HEK293 (cell line): ENCODE measurements at regions not wholly inside any gene's neighbourhood (a gene's known extent, or its start where the extent isn't known, plus 50 kb on each side); places are given as distances from the start of the nearest gene placed in this dataset.

Experiments used
- ATF2 ChIP-seq: fragments of 450-650 bp; formaldehyde crosslinking; IDR thresholded peaks from 2 replicates; pipeline ENCODE4 v1.5.1; 2016; ENCODE audit warnings: missing biosample characterization, missing genetic modification characterization, low read depth
- BCL6B ChIP-seq: fragments of 450-650 bp; formaldehyde crosslinking; IDR thresholded peaks from 2 replicates; pipeline ENCODE4 v1.5.1; 2017; ENCODE audit warnings: missing biosample characterization, missing genetic modification characterization
- GLI4 ChIP-seq: fragments of 450-650 bp; formaldehyde crosslinking; IDR thresholded peaks from 2 replicates; pipeline ENCODE4 v1.5.1; 2016; ENCODE audit warnings: missing biosample characterization, missing genetic modification characterization
- HOXD13 ChIP-seq: sonication (generic); formaldehyde crosslinking; IDR thresholded peaks from 2 replicates; pipeline ENCODE4 v1.8.0; 2022; ENCODE audit warnings: missing genetic modification reagents, borderline replicate concordance
- IKZF3 ChIP-seq: fragments of 450-650 bp; IDR thresholded peaks from 2 replicates; pipeline ENCODE4 v1.5.0; 2018; ENCODE audit warnings: missing biosample characterization, mild to moderate bottlenecking, missing genetic modification characterization, moderate library complexity
- KLF16 ChIP-seq: fragments of 450-650 bp; formaldehyde crosslinking; IDR thresholded peaks from 2 replicates; pipeline ENCODE4 v1.5.1; 2017; ENCODE audit warnings: missing biosample characterization, missing genetic modification characterization
- SP2 ChIP-seq: fragments of 450-650 bp; formaldehyde crosslinking; IDR thresholded peaks from 2 replicates; pipeline ENCODE4 v1.5.1; 2016; ENCODE audit warnings: missing biosample characterization, missing genetic modification characterization
- WT1 ChIP-seq: fragments of 450-650 bp; formaldehyde crosslinking; IDR thresholded peaks from 2 replicates; pipeline ENCODE4 v1.5.1; 2016; ENCODE audit warnings: missing biosample characterization, missing genetic modification characterization
- ZBTB20 ChIP-seq: fragments of 450-650 bp; formaldehyde crosslinking; IDR thresholded peaks from 2 replicates; pipeline ENCODE4 v1.5.1; 2016; ENCODE audit warnings: missing biosample characterization, missing genetic modification characterization
- ZBTB8A ChIP-seq: fragments of 450-650 bp; formaldehyde crosslinking; IDR thresholded peaks from 2 replicates; pipeline ENCODE4 v1.5.1; 2016; ENCODE audit warnings: missing biosample characterization, missing genetic modification characterization
- ZIC2 ChIP-seq: fragments of 450-650 bp; formaldehyde crosslinking; IDR thresholded peaks from 2 replicates; pipeline ENCODE4 v1.5.1; 2016; ENCODE audit warnings: missing biosample characterization, missing genetic modification characterization
- ZNF169 ChIP-seq: fragments of 450-650 bp; formaldehyde crosslinking; IDR thresholded peaks from 2 replicates; pipeline ENCODE4 v1.5.1; 2016; ENCODE audit warnings: missing biosample characterization, missing genetic modification characterization
- ZNF211 ChIP-seq: fragments of 450-650 bp; formaldehyde crosslinking; IDR thresholded peaks from 2 replicates; pipeline ENCODE4 v1.5.1; 2016; ENCODE audit warnings: low read depth, missing biosample characterization, missing genetic modification characterization
- ZNF404 ChIP-seq: fragments of 450-650 bp; formaldehyde crosslinking; IDR thresholded peaks from 2 replicates; pipeline ENCODE4 v1.5.1; 2017; ENCODE audit warnings: missing biosample characterization, missing genetic modification characterization
- ZNF488 ChIP-seq: fragments of 450-650 bp; formaldehyde crosslinking; IDR thresholded peaks from 2 replicates; pipeline ENCODE4 v1.5.1; 2016; ENCODE audit warnings: missing biosample characterization, missing genetic modification characterization
- ZNF521 ChIP-seq: fragments of 450-650 bp; formaldehyde crosslinking; IDR thresholded peaks from 2 replicates; pipeline ENCODE4 v1.5.1; 2017; ENCODE audit warnings: missing biosample characterization, mild to moderate bottlenecking, missing genetic modification characterization
- ZNF530 ChIP-seq: fragments of 450-650 bp; formaldehyde crosslinking; IDR thresholded peaks from 2 replicates; pipeline ENCODE4 v1.5.1; 2016; ENCODE audit warnings: low read depth, missing biosample characterization, missing genetic modification characterization
- ZNF544 ChIP-seq: fragments of 450-650 bp; formaldehyde crosslinking; IDR thresholded peaks from 2 replicates; pipeline ENCODE4 v1.5.0; 2017; ENCODE audit warnings: missing biosample characterization, missing genetic modification characterization
- ZNF571 ChIP-seq: fragments of 450-650 bp; formaldehyde crosslinking; IDR thresholded peaks from 2 replicates; pipeline ENCODE4 v1.5.0; 2017; ENCODE audit warnings: missing biosample characterization, missing genetic modification characterization
- ZNF600 ChIP-seq: fragments of 450-650 bp; formaldehyde crosslinking; IDR thresholded peaks from 2 replicates; pipeline ENCODE4 v1.5.1; 2016; ENCODE audit warnings: missing biosample characterization, missing genetic modification characterization
- ZNF660 ChIP-seq: fragments of 450-650 bp; IDR thresholded peaks from 2 replicates; pipeline ENCODE4 v1.5.1; 2018; ENCODE audit warnings: missing biosample characterization, mild to moderate bottlenecking, missing genetic modification characterization
- ZNF664 ChIP-seq: fragments of 450-650 bp; formaldehyde crosslinking; IDR thresholded peaks from 2 replicates; pipeline ENCODE4 v1.5.1; 2016; ENCODE audit warnings: missing biosample characterization, missing genetic modification characterization
- ZNF677 ChIP-seq: fragments of 450-650 bp; IDR thresholded peaks from 2 replicates; pipeline ENCODE4 v1.5.0; 2018; ENCODE audit warnings: missing biosample characterization, mild to moderate bottlenecking, missing genetic modification characterization, moderate library complexity
- ZNF704 ChIP-seq: fragments of 450-650 bp; formaldehyde crosslinking; IDR thresholded peaks from 2 replicates; pipeline ENCODE4 v1.5.1; 2016; ENCODE audit warnings: missing biosample characterization, missing genetic modification characterization
- ZNF747 ChIP-seq: fragments of 450-650 bp; formaldehyde crosslinking; IDR thresholded peaks from 2 replicates; pipeline ENCODE4 v1.5.1; 2016; ENCODE audit warnings: missing biosample characterization, missing genetic modification characterization
- ZNF768 ChIP-seq: fragments of 450-650 bp; formaldehyde crosslinking; IDR thresholded peaks from 2 replicates; pipeline ENCODE4 v1.5.1; 2018; ENCODE audit warnings: missing biosample characterization, mild to moderate bottlenecking, missing genetic modification characterization
- ZNF777 ChIP-seq: fragments of 450-650 bp; formaldehyde crosslinking; IDR thresholded peaks from 2 replicates; pipeline ENCODE4 v1.5.1; 2017; ENCODE audit warnings: missing biosample characterization, missing genetic modification characterization, borderline replicate concordance
- ZNF830 ChIP-seq: fragments of 450-650 bp; IDR thresholded peaks from 2 replicates; pipeline ENCODE4 v1.5.0; 2018; ENCODE audit warnings: missing biosample characterization, missing genetic modification characterization, low read depth, mild to moderate bottlenecking, moderate library complexity
- TF ChIP-seq, protein P1 (sequence below): fragments of 450-650 bp; formaldehyde crosslinking; IDR thresholded peaks from 2 replicates; pipeline ENCODE4 v1.5.1; 2016; ENCODE audit warnings: missing biosample characterization, missing genetic modification characterization
- TF ChIP-seq, protein P2 (sequence below): fragments of 450-650 bp; formaldehyde crosslinking; IDR thresholded peaks from 2 replicates; pipeline ENCODE4 v1.5.1; 2016; ENCODE audit warnings: missing biosample characterization, missing genetic modification characterization
- TF ChIP-seq, protein P3 (sequence below): fragments of 450-650 bp; formaldehyde crosslinking; conservative IDR thresholded peaks from 2 replicates; pipeline ENCODE4 v1.5.1; 2016; ENCODE audit warnings: low read depth, missing biosample characterization, missing genetic modification characterization

DNA sequence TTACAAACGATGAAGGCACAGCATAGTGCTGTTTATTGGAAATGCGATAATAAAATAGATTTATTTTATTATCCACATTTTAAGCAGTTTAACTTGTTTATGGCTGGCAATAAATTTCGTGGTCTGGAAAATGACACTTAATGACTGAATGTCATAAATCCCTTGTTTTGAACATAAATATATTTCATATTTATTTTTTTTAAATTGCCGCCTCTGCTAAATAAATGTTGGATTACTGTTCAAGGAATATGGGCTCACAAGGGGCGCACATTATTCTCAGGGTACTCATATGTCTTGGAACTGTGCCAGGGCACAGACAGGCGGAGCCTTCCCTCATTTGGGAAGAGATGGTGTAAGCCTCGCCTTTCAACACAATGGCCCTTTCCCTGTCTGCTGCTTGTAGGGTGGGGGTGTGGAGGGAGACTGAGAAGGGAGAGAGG is 134.3 kb downstream of the PXDC1 start (continued):
- no peak for TF ChIP-seq GLI4
- no peak for TF ChIP-seq ZBTB20 (tag by site-specific recombination)
- TF ChIP-seq ZNF830 (tag by site-specific recombination): no peak
- no peak for TF ChIP-seq ZNF571 (tag by site-specific recombination)
- no peak for TF ChIP-seq KLF16 (tag by site-specific recombination)
- peak; percentile 66; the same call in 1 of the 2 replicates for TF ChIP-seq ZNF768 (tag by site-specific recombination)
- TF ChIP-seq ZBTB8A: peak; percentile 93
- no peak for TF ChIP-seq ZNF777 (tag by site-specific recombination)
- no peak for TF ChIP-seq ZNF544 (tag by site-specific recombination)
- TF ChIP-seq ZNF169 (tag by site-specific recombination): no peak
- TF ChIP-seq ZNF600 (tag by site-specific recombination): no peak
- peak; percentile 58; the same call in 1 of the 2 replicates for TF ChIP-seq BCL6B (tag by site-specific recombination)
- TF ChIP-seq ZNF747 (tag by site-specific recombination): no peak
- no peak for TF ChIP-seq ZNF488 (tag by site-specific recombination)
- no peak for TF ChIP-seq WT1 (tag by site-specific recombination)
- 0 out of 2 replicates have a peak, but pooled peaks have one; percentile 31 for TF ChIP-seq HOXD13
- TF ChIP-seq, protein P1, sequence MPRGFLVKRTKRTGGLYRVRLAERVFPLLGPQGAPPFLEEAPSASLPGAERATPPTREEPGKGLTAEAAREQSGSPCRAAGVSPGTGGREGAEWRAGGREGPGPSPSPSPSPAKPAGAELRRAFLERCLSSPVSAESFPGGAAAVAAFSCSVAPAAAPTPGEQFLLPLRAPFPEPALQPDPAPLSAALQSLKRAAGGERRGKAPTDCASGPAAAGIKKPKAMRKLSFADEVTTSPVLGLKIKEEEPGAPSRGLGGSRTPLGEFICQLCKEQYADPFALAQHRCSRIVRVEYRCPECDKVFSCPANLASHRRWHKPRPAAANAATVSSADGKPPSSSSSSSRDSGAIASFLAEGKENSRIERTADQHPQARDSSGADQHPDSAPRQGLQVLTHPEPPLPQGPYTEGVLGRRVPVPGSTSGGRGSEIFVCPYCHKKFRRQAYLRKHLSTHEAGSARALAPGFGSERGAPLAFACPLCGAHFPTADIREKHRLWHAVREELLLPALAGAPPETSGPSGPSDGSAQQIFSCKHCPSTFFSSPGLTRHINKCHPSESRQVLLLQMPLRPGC: no peak
- no peak for TF ChIP-seq ZNF404 (tag by site-specific recombination)
- TF ChIP-seq, protein P2, sequence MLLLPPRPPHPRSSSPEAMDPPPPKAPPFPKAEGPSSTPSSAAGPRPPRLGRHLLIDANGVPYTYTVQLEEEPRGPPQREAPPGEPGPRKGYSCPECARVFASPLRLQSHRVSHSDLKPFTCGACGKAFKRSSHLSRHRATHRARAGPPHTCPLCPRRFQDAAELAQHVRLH (tag by site-specific recombination): no peak
- no peak for TF ChIP-seq ZNF677
- no peak for TF ChIP-seq ZNF704 (tag by site-specific recombination)
- TF ChIP-seq IKZF3: 0 out of 2 replicates have a peak, but pooled peaks have one; percentile 26
- TF ChIP-seq, protein P3, sequence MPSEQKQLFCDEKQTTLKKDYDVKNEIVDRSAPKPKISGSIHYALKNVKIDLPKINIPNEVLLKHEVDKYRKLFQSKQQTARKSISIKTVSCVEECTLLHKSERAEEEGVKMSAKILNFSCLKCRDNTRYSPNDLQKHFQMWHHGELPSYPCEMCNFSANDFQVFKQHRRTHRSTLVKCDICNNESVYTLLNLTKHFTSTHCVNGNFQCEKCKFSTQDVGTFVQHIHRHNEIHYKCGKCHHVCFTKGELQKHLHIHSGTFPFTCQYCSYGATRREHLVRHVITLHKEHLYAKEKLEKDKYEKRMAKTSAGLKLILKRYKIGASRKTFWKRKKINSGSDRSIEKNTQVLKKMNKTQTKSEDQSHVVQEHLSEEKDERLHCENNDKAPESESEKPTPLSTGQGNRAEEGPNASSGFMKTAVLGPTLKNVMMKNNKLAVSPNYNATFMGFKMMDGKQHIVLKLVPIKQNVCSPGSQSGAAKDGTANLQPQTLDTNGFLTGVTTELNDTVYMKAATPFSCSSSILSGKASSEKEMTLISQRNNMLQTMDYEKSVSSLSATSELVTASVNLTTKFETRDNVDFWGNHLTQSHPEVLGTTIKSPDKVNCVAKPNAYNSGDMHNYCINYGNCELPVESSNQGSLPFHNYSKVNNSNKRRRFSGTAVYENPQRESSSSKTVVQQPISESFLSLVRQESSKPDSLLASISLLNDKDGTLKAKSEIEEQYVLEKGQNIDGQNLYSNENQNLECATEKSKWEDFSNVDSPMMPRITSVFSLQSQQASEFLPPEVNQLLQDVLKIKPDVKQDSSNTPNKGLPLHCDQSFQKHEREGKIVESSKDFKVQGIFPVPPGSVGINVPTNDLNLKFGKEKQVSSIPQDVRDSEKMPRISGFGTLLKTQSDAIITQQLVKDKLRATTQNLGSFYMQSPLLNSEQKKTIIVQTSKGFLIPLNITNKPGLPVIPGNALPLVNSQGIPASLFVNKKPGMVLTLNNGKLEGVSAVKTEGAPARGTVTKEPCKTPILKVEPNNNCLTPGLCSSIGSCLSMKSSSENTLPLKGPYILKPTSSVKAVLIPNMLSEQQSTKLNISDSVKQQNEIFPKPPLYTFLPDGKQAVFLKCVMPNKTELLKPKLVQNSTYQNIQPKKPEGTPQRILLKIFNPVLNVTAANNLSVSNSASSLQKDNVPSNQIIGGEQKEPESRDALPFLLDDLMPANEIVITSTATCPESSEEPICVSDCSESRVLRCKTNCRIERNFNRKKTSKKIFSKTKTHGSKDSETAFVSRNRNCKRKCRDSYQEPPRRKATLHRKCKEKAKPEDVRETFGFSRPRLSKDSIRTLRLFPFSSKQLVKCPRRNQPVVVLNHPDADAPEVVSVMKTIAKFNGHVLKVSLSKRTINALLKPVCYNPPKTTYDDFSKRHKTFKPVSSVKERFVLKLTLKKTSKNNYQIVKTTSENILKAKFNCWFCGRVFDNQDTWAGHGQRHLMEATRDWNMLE (tag by site-specific recombination): no peak
- TF ChIP-seq SP2 (tag by site-specific recombination): no peak
- no peak for TF ChIP-seq ZNF211 (tag by site-specific recombination)
- no peak for TF ChIP-seq ZNF660 (tag by site-specific recombination)
- TF ChIP-seq ZNF530 (tag by site-specific recombination): no peak; the same call in 1 of the 2 replicates
- no peak for TF ChIP-seq ZIC2 (tag by site-specific recombination)
- no peak for TF ChIP-seq ZNF664
- TF ChIP-seq ATF2 (tag by site-specific recombination): no peak
- TF ChIP-seq ZNF521: no peak
